Peyer's patch (tissue), 4 donors: ENCODE measurements at regions not wholly inside any gene's neighbourhood (a gene's known extent, or its start where the extent isn't known, plus 50 kb on each side); places are given as distances from the start of the nearest gene placed in this dataset.

ENCODE experiments used
- POLR2A ChIP-seq, 2 donors: fragments of 450-650 bp; IDR thresholded peaks; one replicate each; pipeline ENCODE4 v1.5.1; 2017; ENCODE audit warnings: antibody characterized with exemption in 2 of 2, mild to moderate bottlenecking in 2 of 2, moderate library complexity in 2 of 2
- TF ChIP-seq, protein P1 (sequence below), 6 experiments: fragments of 450-650 bp in 4 of 6; fragments of 200-600 bp in 2 of 6; sonication (generic) in 1 of 6; IDR thresholded peaks; one replicate each; pipeline ENCODE4 v1.5.1; 2017 to 2019; ENCODE audit warnings: antibody characterized with exemption in 6 of 6, mild to moderate bottlenecking in 3 of 6, moderate library complexity in 1 of 6

GRCh38 chr16:87178977-87179376, 138.2 kb downstream of the C16orf95 start:
- TF ChIP-seq POLR2A (IDR thresholded peaks at IDR 0.05), result no peak
- TF ChIP-seq, protein P1, sequence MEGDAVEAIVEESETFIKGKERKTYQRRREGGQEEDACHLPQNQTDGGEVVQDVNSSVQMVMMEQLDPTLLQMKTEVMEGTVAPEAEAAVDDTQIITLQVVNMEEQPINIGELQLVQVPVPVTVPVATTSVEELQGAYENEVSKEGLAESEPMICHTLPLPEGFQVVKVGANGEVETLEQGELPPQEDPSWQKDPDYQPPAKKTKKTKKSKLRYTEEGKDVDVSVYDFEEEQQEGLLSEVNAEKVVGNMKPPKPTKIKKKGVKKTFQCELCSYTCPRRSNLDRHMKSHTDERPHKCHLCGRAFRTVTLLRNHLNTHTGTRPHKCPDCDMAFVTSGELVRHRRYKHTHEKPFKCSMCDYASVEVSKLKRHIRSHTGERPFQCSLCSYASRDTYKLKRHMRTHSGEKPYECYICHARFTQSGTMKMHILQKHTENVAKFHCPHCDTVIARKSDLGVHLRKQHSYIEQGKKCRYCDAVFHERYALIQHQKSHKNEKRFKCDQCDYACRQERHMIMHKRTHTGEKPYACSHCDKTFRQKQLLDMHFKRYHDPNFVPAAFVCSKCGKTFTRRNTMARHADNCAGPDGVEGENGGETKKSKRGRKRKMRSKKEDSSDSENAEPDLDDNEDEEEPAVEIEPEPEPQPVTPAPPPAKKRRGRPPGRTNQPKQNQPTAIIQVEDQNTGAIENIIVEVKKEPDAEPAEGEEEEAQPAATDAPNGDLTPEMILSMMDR (IDR thresholded peaks at IDR 0.05), result no peak
